SK-N-SH (cell line): ENCODE measurements at regions not wholly inside any gene's neighbourhood (a gene's known extent, or its start where the extent isn't known, plus 50 kb on each side); places are given as distances from the start of the nearest gene placed in this dataset.
"Not testable (repeated sequence)": the region's sequence is repeated elsewhere in the genome, so short reads cannot be mapped to it uniquely, and the experiment has no call there.

Source experiments
- CTCF ChIP-seq: fragments of 200-600 bp; sonication (generic); IDR thresholded peaks from 2 replicates; pipeline ENCODE4 v1.6.1; 2017; ENCODE audit warnings: antibody characterized with exemption, mild to moderate bottlenecking, moderate library complexity
- EZH2phosphoT487 ChIP-seq: fragments of 200-600 bp; sonication (generic); IDR thresholded peaks from 2 replicates; pipeline ENCODE4 v1.6.1; 2017; ENCODE audit warnings: low read depth, mixed run types, mild to moderate bottlenecking, antibody characterized with exemption, moderate library complexity, borderline replicate concordance

GRCh38 chr1:83442412-83442811 is 556.5 kb downstream of the TTLL7 start:
- TF ChIP-seq CTCF, EZH2phosphoT487: not testable (repeated sequence)
